Sciatic nerve (tissue), 2 donors: ENCODE measurements at regions not wholly inside any gene's neighbourhood (a gene's known extent, or its start where the extent isn't known, plus 50 kb on each side); places are given as distances from the start of the nearest gene placed in this dataset.
A peak's percentile ranks its signal among the peaks of the same experiment; 100 is the strongest.
"Not testable (repeated sequence)": the region's sequence is repeated elsewhere in the genome, so short reads cannot be mapped to it uniquely, and the experiment has no call there.

Experiments
- ATAC-seq: fragments of 200-7000 bp; cut with Tn5 transposase; one replicate; pipeline ENCODE4 v1.9.1; 2020; ENCODE audit warnings: mild to moderate bottlenecking, moderate library complexity
- DNase-seq: peaks from one replicate; pipeline ENCODE4 v3.0.0-alpha.2; 2020; ENCODE audit warnings: low spot score
- intact Hi-C: fragments of 100-400 bp; cut with DNase I; formaldehyde crosslinking; loops from one replicate; pipeline ENCODE4 v1.14.2; 2022
- donor health status: DM: no; HTN: no; CAD: no.
- donor health status: DM: no; HTN: no; CAD: no.

DNA sequence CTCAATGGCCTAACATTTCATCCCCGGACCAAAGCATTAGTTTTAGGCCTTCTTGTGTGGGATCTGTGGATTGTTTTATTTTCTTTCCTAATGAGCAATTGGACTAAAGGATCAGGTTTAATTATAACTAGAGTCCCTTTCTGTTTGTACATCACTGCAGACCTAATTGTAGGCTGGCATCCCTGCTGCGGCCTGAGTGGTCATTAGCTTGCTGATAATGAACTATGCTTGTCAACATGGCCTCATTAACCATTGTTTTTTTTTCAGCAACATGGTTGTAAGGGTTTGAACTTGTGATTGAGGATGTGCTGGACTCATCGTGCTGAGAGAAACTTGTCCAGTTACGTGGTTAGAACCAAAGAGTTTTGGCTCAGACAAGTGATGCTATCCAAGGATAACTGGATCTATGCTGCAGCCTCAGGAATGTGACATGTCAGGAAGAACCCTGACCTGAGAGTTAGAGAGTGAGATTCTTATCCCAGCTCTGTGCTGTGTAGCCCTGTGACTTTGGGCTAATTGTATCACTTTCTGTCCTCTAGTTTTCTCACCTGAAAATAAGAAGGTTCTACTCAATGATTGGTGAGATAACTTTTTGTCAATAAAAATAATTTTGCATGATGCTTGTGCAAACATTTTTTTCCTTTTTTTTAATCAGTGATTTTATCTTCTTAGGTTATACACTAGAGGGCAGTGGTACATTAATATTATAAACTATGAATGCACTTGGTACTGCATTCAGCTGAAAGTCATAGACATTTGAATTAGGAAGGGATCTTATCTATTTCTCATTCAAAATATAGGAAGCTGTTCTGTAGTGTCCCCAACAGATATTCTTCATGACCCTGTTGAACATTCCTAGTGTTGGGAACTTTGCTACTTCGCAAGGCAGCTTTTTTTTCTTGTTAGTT, 140.9 kb downstream of the RNF144B start:
- no peak for DNase-seq
- intact Hi-C loops = no loop called here

DNA sequence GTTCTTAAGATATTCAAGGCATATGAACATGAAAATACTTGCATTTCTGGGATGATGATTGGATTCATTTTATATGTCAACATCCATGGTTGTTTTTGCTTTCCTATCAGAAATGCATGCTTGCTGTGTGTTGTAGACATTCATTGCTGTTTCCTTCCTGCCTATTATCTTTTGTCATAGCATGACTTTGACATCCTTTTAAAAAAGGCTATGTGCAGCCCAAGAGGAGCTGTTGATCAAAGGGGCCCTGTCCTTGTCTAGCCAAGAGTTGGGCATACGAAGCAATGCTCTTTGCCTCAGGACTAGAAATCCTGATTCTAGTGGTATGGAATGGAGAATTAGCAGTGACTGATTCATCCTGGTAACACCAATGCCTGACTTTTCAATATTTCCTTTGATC, 143.1 kb downstream of the RNF144B start:
- intact Hi-C loops = no loop called here
- DNase-seq (no peak), ATAC-seq (no peak)

More for the DNA sequence above, 140.9 kb downstream of the RNF144B start:
- ATAC-seq = no peak

DNA sequence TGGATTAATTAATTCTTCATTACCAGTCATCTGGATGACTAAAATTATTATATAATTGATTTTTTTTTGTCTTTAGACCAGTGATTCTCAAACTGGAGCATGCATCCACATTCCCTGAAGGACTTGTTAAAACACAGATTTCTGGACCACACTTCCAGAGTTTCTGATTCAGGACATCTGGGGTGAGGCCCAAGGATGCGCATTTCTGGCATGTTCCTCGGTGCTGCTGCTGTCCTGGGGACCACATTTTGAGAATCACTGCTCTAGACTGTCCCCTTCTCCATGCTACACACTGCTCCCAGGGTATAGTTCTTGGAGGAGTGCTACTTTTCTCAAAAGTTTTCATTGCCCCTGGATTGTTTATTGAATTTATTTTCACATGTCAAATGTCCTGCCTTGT, 145.0 kb downstream of the RNF144B start:
- intact Hi-C loops = no loop called here
- DNase-seq (no peak), ATAC-seq (no peak)

- intact Hi-C loops = no loop called here
- ATAC-seq (no peak), DNase-seq (no peak)
Observed at GRCh38 chr6:18533793-18534192, 146.6 kb downstream of the RNF144B start.

DNA sequence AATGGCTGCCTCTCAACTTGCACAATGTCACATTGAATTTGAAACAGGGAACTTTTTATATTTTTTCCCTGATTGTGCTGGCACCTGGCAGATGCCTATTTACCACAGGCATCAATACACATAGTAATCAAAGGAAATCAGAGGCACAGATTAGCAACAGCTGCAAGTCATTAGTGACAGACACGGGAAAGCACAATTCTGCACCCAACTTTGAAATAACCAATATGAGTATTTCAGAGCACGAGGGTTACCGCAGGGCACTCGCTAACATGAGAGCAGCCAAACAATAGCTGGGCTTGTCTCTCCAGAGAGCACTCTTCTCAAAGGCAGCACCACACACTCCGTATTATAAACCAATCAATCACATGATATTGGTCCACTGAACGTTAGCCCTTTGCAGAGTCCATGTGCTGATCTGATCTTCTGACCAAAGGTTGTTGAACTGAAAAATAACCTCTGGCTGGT, 149.5 kb downstream of the RNF144B start:
- intact Hi-C loops = no loop called here
- ATAC-seq (peak; percentile 57), DNase-seq (no peak)

- no peak for DNase-seq
- intact Hi-C loops = no loop called here
- ATAC-seq = no peak
Observed at GRCh38 chr6:18538315-18538714, 151.2 kb downstream of the RNF144B start.

DNA sequence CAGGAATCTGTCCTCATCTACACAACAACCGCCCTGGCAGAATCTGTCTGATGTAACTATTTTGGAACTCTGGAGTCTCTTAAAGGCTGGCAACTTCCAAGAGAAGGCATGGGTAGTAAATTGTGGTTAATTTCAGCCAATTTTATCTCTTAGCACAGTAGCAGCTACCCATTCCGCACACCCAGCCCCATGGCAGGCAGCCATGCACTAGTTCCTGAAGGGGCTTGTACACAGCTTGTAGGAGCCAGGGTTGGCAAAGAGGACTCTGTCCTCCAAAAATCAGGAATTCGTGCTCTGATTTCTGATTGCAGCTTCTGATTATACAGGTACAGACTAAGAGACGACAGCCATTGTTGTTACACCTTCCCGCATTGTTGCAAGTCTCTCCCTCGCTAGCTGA, 155.9 kb downstream of the RNF144B start:
- DNase-seq (no peak), ATAC-seq (no peak)
- intact Hi-C loops = no loop called here

DNA sequence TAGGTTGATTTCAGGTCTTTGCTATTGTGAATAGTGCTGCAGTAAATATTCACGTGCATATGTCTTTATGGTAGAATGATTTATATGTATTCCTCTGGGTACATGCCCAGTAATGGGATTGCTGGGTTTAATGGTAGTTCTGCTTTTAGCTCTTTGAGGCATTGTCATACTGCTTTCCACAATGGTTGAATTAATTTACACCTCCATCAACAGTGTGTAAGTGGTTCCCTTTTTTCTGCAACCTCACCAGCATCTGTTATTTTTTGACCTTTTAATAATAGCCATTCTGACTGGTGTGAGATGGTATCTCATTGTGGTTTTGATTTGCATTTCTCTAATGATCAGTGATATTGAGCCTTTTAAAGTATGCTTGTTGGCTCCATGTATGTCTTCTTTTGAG, 158.0 kb downstream of the RNF144B start:
- intact Hi-C loops, DNase-seq, ATAC-seq: not testable (repeated sequence)

DNA sequence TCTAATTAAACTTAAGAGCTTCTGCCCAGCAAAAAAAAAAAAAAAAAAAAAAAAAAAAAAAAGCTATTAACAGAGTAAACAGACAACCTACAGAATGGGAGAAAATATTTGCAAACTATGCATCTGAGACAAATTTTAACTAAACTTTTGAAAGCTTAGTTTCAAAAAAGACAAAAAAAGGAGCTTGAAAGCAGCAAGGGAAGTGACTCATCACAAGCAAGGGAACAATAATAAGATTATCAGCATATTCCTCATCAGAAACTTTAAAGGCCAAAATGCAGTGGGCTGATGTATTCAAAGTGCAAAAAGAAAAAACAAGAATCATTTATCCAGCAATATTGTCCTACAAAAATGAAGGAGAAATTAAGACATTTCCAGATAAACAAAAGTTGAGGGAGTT, 158.6 kb downstream of the RNF144B start:
- ATAC-seq = no peak
- intact Hi-C loops = no loop called here
- no peak for DNase-seq

GRCh38 chr6:18550119-18550518, 163.0 kb downstream of the RNF144B start:
- no peak for DNase-seq
- ATAC-seq = no peak
- intact Hi-C loops = no loop called here

- ATAC-seq (no peak), DNase-seq (no peak)
- intact Hi-C loops = no loop called here
Observed at GRCh38 chr6:18551228-18551627, 164.1 kb downstream of the RNF144B start.

DNA sequence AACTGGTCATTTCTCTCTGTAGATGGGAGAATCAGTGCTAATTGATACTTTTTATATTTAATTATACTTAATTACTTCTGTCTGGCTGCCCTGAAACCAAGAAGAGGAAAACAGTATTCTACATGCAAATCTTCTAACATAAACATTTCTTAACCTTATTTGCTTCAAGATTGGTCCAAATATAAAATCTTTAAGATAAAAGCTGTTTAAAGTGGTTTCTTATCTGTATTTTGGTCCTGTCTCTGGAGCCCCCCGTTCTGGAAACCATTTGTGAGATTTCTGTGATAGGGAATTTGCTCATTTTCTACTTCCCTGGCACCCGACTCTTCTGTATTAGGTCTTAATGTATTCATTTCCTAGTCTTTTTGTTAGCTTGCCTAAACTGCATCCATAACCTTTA, 168.6 kb downstream of the RNF144B start:
- DNase-seq = no peak
- intact Hi-C loops = no loop called here

DNA sequence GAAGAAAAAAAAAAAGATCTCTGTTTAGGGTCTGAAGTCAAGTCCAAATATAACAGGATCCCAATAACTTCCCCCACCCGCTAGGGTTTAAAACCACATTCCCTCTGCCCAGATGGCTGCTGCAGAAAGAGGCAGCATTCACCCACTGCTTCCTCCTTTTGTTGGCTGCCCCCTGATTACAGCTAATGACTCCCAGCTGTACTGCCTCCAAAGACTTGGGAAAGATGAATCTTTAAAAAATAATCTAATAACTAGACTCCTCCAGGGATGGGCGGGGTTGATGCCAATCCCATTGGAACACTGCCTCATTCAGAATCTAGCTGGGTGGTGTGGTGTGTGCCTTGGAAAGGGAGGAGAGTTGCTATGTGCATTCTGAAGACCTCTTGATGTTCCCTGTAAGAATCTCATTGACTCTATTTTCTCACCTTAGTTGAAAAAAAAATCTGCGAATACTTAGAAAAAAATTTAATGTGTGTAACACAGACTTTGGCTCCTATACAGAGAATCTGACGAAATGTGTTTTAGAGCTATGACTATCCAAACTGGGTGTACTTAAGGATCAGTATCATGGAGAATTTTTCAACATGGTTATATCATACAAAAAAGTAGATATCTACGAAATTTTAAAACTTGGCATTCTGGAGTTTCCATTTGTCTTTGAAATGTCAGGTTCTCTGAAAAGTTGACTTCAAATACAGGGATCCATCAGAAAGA, 174.0 kb downstream of the RNF144B start:
- peak; percentile 91 for ATAC-seq
- no peak for DNase-seq
- intact Hi-C loops = no loop called here

More for the DNA sequence above, 168.6 kb downstream of the RNF144B start:
- no peak for ATAC-seq

DNA sequence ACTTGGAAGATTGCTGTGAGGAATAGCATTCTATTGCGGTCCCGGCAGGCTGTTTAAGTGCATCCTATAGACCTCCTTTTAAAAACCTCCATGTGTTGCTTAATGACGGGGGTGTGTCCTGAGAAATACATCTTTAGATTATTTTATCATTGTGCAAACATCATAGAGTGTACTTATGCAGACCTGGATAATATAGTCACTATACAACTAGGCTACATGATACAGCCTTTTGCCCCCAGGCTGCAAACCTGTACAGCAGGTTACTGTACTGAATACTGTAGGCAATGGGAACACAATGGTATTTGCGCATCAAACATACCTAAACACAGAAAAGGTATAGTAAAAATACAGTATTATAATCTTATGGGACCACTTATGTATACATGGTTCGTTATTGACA, 175.6 kb downstream of the RNF144B start:
- ATAC-seq = no peak
- intact Hi-C loops = no loop called here
- no peak for DNase-seq

- ATAC-seq (no peak), DNase-seq (no peak)
- intact Hi-C loops = no loop called here
Observed at GRCh38 chr6:18564775-18565174, 177.6 kb downstream of the RNF144B start.

- intact Hi-C loops = no loop called here
- DNase-seq (no peak), ATAC-seq (no peak)
Observed at GRCh38 chr6:18565231-18565630, 178.1 kb downstream of the RNF144B start.

- no peak for DNase-seq
- no peak for ATAC-seq
- intact Hi-C loops = no loop called here
Observed at GRCh38 chr6:18567380-18567779, 180.2 kb downstream of the RNF144B start.

GRCh38 chr6:18577491-18577890, 190.3 kb downstream of the RNF144B start:
- DNase-seq (no peak), ATAC-seq (no peak)
- intact Hi-C loops = no loop called here

DNA sequence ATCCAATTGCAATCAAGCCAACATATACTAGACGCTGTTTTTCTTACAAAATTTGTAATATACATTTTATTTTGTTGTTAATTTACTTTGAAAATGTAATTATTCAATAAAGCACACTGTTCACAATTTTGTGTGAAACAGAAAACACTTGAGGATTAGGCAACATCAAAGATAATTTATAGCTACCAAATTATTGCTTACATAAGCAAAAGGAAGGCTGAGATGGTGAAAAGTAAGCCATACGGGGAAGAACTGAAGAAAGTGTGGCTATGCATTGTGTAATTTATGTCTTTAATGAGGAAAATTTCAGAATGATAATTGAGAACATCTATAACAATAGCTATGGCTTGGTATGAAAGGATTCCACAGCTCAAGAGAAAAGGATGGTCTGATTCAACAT, 192.0 kb downstream of the RNF144B start:
- intact Hi-C loops = no loop called here
- no peak for ATAC-seq
- DNase-seq = no peak

GRCh38 chr6:18579869-18580268, 192.7 kb downstream of the RNF144B start:
- ATAC-seq (peak; percentile 30), DNase-seq (no peak)
- intact Hi-C loops = no loop called here
